ENCODE measurements at regions not wholly inside any gene's neighbourhood (a gene's known extent, or its start where the extent isn't known, plus 50 kb on each side); places are given as distances from the start of the nearest gene placed in this dataset.

GRCh38 chr5:56350011-56350596 lies 117.0 kb upstream of the ANKRD55 start:
- no peak for DNase-seq (ENCODE audit: low read depth in 2 of 2)

- DNase-seq (ENCODE audit: low read depth in 2 of 2) = no peak
These were observed 116.3 kb upstream of the ANKRD55 start for GRCh38 chr5:56349461-56349860.

- DNase-seq (ENCODE audit: low read depth in 2 of 2) = no peak
These were observed 113.8 kb upstream of the ANKRD55 start for GRCh38 chr5:56346741-56347535.

GRCh38 chr5:56346044-56346710 lies 113.0 kb upstream of the ANKRD55 start:
- no peak for DNase-seq (ENCODE audit: low read depth in 2 of 2)

- DNase-seq (ENCODE audit: low read depth in 2 of 2) = no peak
These were observed 112.2 kb upstream of the ANKRD55 start for GRCh38 chr5:56345352-56345751.

- no peak for DNase-seq (ENCODE audit: low read depth in 2 of 2)
These were observed 111.5 kb upstream of the ANKRD55 start for GRCh38 chr5:56344594-56344993.

- DNase-seq (ENCODE audit: low read depth in 2 of 2) = no peak
These were observed 110.9 kb upstream of the ANKRD55 start for GRCh38 chr5:56343988-56344387.

GRCh38 chr5:56342616-56343015 lies 109.5 kb upstream of the ANKRD55 start:
- DNase-seq (ENCODE audit: low read depth in 2 of 2) = no peak

GRCh38 chr5:56340196-56340980 lies 107.3 kb upstream of the ANKRD55 start:
- no peak for DNase-seq (ENCODE audit: low read depth in 2 of 2)

- no peak for DNase-seq (ENCODE audit: low read depth in 2 of 2)
These were observed 106.6 kb upstream of the ANKRD55 start for GRCh38 chr5:56339732-56340131.

- DNase-seq (ENCODE audit: low read depth in 2 of 2) = no peak
These were observed 104.7 kb upstream of the ANKRD55 start for GRCh38 chr5:56337715-56338319.

GRCh38 chr5:56335212-56335611 lies 102.1 kb upstream of the ANKRD55 start:
- DNase-seq (ENCODE audit: low read depth in 2 of 2) = no peak

GRCh38 chr5:56330806-56331205 lies 97.7 kb upstream of the ANKRD55 start:
- no peak for DNase-seq (ENCODE audit: low read depth in 2 of 2)

GRCh38 chr5:56330167-56330566 lies 97.0 kb upstream of the ANKRD55 start:
- DNase-seq (ENCODE audit: low read depth in 2 of 2) = no peak

GRCh38 chr5:56329652-56330051 lies 96.5 kb upstream of the ANKRD55 start:
- no peak for DNase-seq (ENCODE audit: low read depth in 2 of 2)

GRCh38 chr5:56328753-56329560 lies 95.8 kb upstream of the ANKRD55 start:
- peak in 1 of 2 donors; percentile 28 for DNase-seq (ENCODE audit: low read depth in 2 of 2)

- DNase-seq (ENCODE audit: low read depth in 2 of 2) = no peak
These were observed 94.7 kb upstream of the ANKRD55 start for GRCh38 chr5:56327809-56328208.

GRCh38 chr5:56326770-56327169 lies 93.6 kb upstream of the ANKRD55 start:
- no peak for DNase-seq (ENCODE audit: low read depth in 2 of 2)

- DNase-seq (ENCODE audit: low read depth in 2 of 2) = no peak
These were observed 93.0 kb upstream of the ANKRD55 start for GRCh38 chr5:56326116-56326515.

- no peak for DNase-seq (ENCODE audit: low read depth in 2 of 2)
These were observed 91.9 kb upstream of the ANKRD55 start for GRCh38 chr5:56325039-56325438.

GRCh38 chr5:56323505-56323904 lies 90.4 kb upstream of the ANKRD55 start:
- no peak for DNase-seq (ENCODE audit: low read depth in 2 of 2)
